NCI-H2081 treated with DMSO at 0.1 percent for 48 hours (cell line): ENCODE measurements at regions not wholly inside any gene's neighbourhood (a gene's known extent, or its start where the extent isn't known, plus 50 kb on each side); places are given as distances from the start of the nearest gene placed in this dataset.

Experiments used
- DNase-seq: peaks from one replicate; lab custom pipeline; 2025; lab: John Stamatoyannopoulos, UW

- DNase-seq, result peak; percentile 38
Observed at GRCh38 chr5:141747152-141748141, 65.4 kb upstream of the ARAP3 start.

GRCh38 chr5:141746395-141746794 is 64.4 kb upstream of the ARAP3 start:
- DNase-seq, result no peak

- DNase-seq, result no peak
Observed at GRCh38 chr5:141745390-141745789, 63.4 kb upstream of the ARAP3 start.

- no peak for DNase-seq
Observed at GRCh38 chr5:141743866-141744272, 61.8 kb upstream of the ARAP3 start.

GRCh38 chr5:141742866-141743851 is 61.1 kb upstream of the ARAP3 start:
- DNase-seq, result no peak

- DNase-seq, result no peak
Observed at GRCh38 chr5:141742144-141742543, 60.1 kb upstream of the ARAP3 start.

- DNase-seq, result no peak
Observed at GRCh38 chr5:141740885-141741284, 58.9 kb upstream of the ARAP3 start.

- no peak for DNase-seq
Observed at GRCh38 chr5:141737535-141737934, 55.5 kb upstream of the ARAP3 start.

GRCh38 chr5:141735823-141736222 is 53.8 kb upstream of the ARAP3 start:
- no peak for DNase-seq

GRCh38 chr5:141734501-141735229 is 52.6 kb upstream of the ARAP3 start:
- no peak for DNase-seq

- DNase-seq, result no peak
Observed at GRCh38 chr5:141733198-141733597, 51.2 kb upstream of the ARAP3 start.

GRCh38 chr5:141732417-141732816 is 50.4 kb upstream of the ARAP3 start:
- DNase-seq, result no peak
